Fibroblast of skin of right quadriceps (primary cell): ENCODE measurements at regions not wholly inside any gene's neighbourhood (a gene's known extent, or its start where the extent isn't known, plus 50 kb on each side); places are given as distances from the start of the nearest gene placed in this dataset.

ENCODE experiments used
- DNase-seq: peaks from one replicate; pipeline ENCODE4 v3.0.0-alpha.2; 2013

DNA sequence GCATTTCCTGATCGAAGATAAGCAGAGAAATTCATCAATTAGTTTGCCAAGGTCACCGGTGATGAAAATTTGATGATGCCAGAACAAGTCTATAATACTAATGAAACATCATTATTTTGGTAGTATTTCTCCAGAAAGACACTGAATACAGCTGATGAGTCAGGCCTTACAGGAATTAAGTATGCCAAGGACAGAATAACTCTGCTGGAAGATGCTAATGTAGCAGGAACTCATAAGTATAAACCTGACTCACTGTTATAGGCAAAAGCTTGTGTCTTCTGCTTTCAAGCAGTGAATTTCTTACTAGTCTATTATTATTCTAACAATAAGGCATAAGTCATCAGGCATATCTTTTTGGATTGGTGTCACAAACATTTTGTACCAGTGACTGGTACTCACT lies 1825.1 kb upstream of the IGFBP7 start:
- no peak for DNase-seq

DNA sequence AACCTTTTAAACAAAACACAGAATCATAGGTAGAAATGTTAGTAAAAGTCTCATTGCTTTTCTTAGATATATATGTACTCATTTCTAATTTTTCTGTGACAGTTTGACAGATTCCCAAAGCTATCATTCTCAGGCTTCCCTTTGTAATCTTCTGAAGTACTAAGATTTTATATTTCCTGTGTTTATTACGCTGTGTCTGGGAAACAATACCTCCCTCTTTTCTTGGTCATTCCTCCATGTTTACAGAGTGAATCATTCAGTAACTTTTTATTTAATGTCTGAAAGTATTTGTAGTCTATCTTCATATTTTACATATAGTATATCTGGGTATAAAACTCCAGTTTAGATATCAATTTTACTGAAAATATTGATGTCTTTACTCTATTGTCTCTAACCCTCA lies 1826.3 kb upstream of the IGFBP7 start:
- DNase-seq, result no peak

DNA sequence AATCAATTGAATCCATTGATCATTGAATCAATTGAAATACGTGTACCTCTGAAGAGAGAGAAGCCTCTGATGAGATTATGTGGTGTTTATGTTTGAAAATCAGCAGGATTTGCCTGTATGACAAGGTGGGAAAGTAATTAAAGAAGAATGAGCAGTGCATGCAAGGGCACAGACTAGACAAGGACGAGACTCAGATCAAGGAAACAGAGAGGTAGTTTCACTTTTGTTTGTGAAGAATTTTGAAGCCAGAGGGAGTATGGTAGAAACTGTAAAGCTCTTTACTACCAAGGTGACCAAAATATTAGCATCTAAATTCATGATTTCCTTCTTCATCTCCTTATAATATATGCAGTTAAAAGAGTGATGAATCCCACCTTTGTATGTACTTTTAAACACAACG lies 1830.0 kb upstream of the IGFBP7 start:
- no peak for DNase-seq

DNA sequence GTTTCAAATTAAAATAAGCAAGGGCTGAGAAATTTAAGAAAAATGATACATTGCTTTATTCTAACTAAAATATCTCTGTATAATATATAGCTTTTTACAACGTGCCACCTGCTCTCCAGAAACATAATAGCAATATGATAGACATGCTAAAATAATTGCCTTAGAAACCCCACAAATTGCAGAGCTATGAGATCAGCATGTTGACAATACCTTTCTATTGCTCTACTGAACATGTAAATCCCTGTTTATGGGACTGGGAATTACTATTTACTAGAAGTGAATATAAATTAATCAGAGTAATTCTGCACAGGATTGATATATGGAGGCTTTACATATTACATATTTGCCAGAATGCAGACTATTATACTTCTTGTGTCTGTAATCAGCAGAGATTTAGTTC lies 1831.1 kb upstream of the IGFBP7 start:
- DNase-seq, result no peak

DNA sequence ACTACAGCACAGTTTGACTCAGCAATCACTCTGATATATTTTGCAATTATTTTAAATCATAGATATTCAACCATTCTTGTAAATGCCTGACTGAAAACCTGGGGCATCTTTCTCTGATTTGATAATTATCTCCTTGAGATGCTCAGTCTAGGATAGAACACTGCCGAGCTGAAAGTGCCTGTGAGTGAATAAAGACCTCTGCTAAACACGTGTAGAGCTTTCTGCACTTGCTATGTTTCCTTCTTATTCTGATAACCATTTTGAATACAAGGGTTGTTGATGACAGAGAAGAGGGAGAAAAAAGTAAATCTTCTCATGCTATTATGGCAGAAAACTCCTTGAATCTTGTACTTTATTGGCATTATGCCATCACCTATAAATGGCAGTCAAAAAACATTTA lies 1843.4 kb upstream of the IGFBP7 start:
- DNase-seq, result no peak

DNA sequence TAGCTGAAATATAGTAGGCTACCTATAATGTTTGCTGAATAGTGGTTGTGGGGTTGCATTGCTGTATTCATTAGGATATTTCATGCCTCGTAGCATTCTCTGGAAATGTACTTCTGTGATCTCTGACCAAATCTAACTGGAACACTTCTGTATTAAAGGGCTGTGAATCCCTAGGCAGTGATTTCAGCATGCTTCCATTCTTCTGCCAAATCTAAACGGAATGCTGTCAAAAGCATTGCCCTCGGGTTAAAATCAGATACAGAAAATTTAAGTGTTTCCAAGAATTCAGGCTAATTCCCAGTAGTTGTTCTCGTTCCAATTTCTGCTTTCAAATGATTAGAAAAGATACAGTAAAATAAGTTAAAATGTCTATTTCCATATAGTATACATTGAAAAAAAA lies 1847.5 kb upstream of the IGFBP7 start:
- no peak for DNase-seq

DNA sequence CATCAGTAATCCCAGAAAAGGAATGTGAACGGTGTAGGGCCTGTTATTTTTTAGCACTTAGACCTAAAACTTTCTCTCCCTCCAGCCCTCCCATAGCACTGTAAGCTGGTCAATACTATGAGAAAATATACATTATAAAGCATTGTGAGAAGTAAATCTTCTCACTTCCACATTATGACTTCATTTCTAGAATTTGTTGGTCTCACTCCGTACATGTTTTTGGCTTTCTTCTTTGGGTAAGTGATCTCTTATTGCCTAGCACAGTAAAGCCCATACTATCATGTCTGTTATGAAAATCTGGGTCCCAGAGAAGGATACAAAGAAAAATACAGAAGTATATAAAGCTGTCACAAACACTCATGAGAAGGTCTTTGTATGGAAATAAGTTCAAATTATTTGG lies 1851.1 kb upstream of the IGFBP7 start:
- DNase-seq, result no peak

DNA sequence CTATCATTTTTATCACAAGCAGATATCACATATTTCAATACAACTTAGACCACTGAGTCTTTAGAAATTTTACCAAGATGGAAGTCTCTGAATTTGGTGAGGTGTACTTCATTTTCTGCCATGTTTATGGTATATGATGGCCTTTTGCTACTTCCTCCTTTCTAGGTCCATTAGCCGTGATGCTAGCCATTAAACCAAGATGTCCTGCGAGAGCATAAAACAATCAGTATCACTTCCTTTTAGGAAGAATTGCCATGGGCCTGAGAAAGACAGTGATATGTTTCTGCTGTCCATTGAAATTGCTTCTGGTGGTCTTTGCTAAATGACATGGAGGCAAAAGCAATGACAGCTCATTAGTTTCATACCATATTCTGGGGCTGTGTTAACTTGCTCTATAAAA lies 1851.7 kb upstream of the IGFBP7 start:
- no peak for DNase-seq

DNA sequence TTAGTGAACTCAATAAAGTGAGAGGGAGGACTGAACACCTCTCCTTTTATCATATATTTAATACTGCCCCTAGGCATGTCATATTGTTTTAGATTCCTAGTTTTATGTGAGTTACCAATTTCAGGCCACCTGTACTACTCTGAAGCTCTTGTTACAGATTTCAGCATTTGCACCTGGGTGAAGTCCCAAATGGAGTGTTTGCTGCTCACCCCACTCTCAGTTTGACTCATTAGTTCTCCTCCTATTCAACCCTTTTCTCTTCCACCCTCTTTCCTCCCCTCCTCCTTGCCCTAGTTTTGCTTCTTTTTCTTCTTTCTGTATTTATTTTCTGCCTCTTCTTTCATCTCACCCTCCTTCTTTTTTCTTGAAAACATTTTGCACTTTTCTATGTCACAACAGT lies 1852.2 kb upstream of the IGFBP7 start:
- no peak for DNase-seq

DNA sequence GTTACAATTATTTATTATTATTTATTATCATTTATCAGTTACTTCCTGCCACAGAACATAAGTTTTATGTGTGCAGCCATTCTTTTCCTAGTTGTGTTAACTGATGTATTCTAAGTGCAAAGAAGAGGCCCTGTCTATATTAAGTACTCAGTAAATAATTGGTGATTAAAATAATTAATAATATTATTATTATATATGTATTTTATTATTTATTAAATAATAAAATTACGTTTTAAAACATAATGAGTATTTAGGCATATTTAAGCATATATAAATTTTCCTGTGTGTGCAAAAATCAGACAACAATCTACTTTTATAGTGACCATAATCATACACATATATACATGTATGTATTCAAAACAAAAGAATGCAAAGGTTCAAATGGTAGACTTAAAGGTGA lies 1871.6 kb upstream of the IGFBP7 start:
- no peak for DNase-seq

DNA sequence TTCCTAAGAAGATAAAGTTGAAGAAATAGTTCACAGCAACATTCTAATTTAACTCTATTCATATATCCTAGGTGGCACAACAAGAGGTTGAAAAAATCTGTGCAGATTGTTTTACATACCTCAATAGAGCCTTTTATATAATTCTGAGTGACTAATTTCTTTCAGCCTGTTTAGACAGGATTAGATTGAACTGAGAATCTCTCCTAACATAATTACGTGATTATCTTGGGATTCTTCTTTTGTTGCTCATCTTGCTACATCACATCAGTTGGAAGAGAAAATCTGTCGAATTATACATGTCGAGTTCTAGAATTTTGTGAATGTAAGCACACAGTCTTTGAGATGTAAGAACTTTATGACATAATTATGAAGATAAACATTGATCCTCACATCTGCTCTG lies 1873.7 kb upstream of the IGFBP7 start:
- DNase-seq, result no peak

DNA sequence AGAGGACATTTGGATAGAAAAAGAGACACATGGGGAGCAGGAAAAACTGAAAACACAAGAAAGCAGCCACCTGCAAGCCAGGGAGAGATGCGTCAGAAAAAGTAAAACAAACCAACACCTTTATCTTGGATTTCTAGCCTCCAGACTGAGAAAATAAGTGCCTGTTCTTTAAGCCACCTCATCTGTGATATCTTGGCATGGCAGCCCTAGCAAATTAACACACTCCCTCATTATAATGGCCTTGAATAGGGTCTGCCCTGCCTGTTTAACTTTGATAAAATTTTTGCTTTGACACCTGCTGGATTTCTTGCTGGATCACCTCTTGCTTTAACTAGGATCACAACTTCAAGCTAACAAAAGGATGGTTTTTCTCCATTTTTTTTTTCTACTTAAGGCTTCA lies 1892.0 kb upstream of the IGFBP7 start:
- no peak for DNase-seq

DNA sequence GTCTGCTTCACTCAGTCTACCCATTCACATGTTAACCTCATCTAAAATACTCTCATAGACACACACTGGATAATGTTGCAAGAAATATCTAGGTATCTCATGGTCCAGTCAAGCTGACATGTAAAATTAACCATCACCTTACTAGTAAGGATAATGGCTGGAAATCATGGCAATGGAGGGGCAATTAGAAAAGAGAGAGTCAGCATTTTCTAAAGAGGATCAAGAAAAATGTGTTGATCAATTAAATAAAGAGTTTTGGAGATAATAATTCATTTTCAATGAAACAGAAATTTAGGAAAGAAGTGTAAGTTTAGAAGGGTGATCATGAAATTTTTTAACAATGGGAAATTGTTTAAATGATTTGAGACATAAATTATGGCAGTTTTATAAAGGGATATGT lies 1914.1 kb upstream of the IGFBP7 start:
- DNase-seq, result no peak

DNA sequence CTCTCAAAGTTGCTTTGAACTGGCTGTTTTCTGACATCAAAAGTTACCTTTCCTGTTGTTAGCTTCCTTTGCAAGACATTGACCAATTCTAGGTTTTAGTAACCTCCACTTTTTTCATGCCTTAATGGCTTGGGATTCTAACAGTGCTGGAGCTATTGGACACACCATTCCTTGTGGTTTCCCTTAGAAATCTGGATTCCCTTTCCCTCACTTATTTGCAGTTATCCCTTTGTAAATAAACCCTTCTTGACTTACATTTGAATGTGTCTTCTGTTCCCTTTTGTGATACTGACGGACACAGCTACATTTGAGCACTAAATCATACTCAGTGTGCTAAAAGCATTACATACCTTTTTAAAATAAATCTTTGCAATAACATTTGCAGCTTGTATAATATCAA lies 1927.6 kb upstream of the IGFBP7 start:
- DNase-seq, result no peak

DNA sequence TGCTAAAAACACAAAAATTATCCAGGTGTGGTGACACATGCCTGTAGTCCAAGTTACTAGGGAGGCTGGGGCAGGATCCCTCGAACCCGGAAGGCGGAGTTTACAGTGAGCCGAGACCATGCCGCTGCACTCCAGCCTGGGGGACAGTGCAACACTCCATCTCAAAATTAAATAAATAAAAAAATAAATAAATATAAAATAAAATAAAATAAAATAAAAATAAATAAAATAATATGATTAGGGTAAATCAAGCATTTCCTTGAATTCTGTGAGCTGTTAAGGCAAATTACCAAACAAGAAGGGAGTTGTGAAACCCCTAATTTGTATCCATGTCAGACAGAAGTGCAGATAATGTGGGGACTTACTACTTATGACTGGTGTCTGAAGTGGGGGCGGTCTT lies 1928.9 kb upstream of the IGFBP7 start:
- no peak for DNase-seq

DNA sequence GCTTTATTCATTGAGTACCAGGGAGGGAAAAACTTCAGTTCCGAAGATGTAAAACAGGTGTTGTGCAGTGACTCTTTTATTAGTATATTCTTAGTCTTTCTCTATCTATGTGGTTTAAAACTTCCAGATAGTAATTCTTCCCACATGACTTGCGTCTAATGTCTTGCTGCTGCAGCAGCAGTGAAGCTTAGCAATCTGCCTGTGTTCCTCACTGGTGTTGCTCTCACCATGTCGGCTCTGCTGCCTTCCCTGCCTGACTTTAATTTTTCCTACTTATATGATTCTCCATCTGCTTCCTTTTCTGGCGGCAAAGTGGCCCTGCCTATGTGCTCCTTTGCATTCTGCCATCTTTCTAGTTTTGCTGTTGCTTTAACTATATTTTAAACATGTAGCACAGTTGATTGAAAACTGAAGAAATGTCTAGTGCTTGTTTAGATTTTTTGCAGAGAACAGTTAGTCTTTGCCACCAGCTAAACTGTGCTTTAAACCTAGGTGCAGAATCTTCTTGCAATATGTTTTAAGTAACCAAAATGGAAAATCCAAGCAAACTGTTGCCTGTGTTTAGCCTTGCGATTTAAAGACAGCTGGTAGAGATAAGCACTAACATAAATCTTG lies 1934.2 kb upstream of the IGFBP7 start:
- DNase-seq, result no peak

DNA sequence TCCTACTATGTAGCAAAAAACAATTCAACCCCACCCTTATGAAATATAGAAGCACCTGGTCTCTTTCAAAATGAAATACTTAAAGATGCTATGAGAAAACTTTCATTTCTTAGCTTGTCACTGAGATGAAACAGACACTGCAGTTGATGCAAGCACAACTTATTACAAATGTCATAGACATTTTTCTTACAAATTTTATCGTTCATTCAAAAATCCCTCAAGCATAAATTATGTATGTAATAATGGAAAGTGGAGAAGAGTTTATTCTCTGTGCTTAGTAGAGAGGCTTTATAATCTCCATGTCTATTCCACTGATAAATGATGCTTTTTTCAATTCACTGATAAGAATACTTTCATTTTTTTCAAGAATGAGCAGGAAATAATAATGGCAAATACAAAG lies 1943.9 kb upstream of the IGFBP7 start:
- DNase-seq, result no peak

DNA sequence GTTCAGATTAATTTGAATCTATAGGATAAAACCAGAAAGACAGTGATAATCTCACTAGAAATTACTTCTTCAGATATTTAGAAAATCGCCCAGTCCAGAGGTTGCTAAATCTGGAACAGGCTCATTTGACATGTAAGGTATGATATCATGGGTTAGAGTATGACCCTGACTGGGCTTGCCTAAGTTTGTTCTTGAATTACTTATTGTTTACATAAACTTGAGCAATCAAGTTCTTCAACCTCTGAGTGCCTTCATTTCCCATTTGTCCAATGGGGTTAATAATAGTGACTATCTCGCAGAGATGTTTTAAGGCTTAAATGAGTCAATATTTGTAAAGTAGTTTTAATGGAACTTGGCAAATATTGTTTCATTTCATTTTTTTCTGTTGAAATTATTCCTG lies 1947.6 kb upstream of the IGFBP7 start:
- no peak for DNase-seq

DNA sequence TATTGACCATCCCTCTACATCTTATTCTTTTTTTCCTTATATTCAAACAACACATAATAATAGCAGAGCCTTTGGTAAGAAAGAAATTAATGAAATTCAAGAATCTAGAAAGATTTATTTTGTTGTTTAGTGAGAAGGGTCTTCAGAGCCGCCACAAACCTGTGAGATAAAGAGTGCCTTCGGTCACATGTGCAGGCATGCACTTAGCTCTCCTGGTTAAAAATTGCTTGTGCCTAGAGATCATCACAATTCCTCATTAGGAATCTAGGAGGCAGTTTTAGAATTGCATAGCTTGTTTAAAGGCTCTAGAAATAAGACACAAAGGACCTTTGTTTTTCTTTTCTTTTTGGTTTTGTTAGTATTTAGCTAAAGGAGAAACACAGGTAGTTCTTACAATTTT lies 1948.4 kb upstream of the IGFBP7 start:
- no peak for DNase-seq

DNA sequence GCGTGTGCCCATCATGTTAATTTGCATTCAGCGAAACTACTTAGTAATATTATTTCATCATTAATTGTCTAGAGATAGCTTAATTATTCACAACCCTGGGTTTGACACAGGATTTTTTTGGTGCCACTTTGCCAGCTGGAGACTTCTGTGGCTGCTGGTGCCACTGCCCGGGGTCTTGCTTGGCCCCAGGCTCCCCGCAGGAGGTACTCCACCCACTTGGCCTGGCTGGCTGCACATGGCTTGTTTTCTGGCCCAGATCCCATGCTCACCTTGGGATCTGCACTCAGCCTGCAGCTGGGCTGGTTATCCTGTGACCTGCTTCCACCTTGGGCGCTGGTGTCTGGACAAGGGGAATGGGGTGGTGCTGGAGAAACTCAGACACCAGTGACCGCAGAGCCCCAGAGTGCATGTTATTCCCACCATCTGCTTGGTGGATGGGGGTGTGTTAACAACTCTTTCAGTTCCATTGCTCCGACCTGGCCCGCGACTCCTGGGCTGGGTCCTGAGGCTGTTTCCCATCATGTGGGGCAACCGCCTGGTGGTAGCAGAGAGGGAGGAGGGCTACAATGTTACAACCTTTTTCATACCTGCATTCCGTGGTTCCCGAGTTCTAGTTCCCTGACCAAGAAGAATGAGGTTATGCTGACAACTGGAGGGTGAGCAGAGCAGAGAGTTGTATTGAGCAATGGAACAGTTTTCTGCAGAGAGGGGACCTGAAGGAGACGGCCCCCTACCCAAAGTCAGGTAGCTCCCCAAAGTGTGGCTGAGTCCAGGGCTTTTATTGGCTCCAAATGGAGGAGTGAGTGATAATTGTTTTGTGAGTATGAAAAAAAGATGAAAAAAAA lies 1950.0 kb upstream of the IGFBP7 start:
- no peak for DNase-seq

DNA sequence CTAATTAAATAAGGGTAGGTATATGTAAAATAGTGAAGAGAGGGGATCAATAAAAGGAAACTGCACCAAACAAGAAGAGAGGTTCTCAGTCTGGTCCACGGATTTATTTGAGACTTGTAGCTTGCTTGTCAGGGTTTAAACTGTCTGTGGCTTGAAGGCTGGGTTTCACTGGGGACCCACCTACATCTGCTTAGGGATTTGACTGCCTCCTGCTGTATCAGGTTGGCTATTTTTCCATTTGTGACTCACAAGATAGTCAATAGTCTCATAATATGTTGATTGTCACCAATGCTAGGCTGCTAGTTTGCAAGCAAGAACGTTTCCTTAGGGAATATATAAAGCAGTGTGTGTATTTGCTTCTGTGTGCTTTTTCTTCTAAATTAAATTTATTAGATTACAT lies 1950.7 kb upstream of the IGFBP7 start:
- no peak for DNase-seq

DNA sequence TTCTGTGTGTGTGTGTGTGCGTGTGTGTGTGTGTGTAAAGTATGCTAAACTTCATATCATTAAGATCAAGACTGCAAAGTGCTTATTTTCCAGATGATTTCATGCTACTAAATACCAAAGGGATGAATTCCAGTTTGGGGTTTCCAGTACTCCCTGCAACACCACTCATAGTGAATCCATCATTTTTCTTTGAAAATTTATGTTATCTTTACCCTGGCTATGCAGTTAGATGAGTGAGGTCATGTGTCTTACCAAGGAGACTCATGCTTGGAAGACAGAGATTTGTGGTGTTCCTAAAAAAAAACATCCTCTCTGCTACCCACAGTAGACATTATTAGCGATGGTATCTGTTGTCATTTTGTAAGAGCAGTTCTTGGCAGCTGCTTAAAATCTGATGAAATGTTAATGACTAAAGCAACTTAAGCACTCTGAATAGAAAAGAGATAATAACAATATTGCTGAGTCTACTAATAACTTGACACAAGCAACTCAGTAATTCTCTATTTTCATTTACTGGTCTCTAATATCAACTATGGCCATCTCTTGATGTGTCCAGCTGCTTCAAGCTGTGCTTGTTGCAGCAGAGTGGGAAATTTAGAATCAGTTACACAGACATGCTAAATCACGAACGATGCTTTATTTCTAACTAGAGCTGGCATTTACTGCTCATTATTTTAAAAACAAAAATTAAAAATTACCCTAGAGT lies 1953.0 kb upstream of the IGFBP7 start:
- peak; percentile 14 for DNase-seq

DNA sequence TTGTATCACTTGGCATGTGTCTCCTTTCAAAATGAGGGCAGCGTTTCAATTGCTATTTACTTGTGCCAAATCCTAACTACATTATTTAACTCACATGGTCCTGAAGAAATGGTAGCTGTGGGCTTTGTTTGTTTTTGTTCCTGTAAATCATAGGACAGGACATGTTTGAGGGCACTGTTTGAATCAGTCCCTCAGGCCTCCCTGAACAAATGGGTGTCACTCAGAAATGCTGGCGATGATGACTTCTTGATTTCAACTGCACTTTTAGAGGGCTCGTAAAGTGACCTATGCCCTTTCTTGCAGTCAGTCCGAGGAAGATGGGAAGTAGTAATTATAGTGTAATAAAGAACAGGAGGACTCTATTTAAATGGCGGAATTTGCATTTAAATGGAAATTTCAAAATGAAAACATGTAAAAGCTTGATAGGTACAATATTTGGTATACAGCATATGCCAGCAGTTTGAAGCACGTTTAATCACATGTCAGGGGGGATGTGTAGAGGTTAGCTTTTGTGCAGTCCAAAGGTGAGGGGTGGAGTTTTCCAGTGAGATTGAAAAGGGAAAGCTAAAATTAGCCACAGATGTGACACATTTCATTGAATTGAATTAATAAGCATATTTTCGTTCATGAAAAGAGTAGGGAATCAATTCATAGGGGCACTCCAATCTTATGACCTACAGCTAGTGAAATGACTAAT lies 1958.7 kb upstream of the IGFBP7 start:
- DNase-seq, result no peak

DNA sequence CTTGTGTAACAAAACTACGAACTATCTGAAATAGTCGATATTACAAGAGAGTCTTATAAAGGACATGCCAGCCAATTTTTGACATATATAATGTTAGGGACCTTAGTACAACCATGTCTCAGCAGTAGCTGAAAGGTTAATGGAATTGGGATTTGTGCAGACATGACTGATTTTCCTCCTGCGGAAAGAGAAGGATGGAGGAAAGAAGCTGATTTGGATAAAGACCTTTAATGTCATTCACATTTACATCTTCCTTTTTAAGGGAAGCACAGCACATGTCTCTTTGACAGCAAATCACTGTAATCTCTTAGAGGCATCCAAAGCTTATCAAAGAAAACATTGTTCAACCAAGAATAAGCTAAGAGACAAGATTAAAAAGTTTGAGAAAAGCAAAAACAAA lies 1976.2 kb upstream of the IGFBP7 start:
- DNase-seq, result no peak
